ENCODE measurements at regions not wholly inside any gene's neighbourhood (a gene's known extent, or its start where the extent isn't known, plus 50 kb on each side); places are given as distances from the start of the nearest gene placed in this dataset.
"Not testable (repeated sequence)": the region's sequence is repeated elsewhere in the genome, so short reads cannot be mapped to it uniquely, and the experiment has no call there.

GRCh38 chr3:176078906-176079305 lies 1118.4 kb downstream of the TBL1XR1 start:
- DNase-seq (ENCODE audit: low read depth in 2 of 2): no peak

DNA sequence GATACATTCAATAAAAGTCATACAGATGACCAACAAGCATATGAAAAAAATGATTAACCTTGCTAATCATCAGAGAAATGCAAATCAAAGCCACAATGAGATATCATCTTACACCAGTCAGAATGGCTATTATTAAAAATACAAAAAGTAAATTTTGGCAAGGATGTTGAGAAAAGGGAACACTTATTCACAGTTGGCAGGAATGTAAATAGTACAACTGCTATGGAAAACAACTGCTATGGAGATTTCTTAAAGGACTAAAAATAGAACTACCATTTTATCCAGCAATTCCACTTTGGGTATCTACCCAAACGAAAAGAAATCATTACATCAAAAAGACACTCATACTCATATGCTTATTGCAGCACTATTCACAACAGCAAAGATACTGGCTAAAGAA lies 1121.8 kb downstream of the TBL1XR1 start:
- DNase-seq (ENCODE audit: low read depth in 2 of 2): no peak

DNA sequence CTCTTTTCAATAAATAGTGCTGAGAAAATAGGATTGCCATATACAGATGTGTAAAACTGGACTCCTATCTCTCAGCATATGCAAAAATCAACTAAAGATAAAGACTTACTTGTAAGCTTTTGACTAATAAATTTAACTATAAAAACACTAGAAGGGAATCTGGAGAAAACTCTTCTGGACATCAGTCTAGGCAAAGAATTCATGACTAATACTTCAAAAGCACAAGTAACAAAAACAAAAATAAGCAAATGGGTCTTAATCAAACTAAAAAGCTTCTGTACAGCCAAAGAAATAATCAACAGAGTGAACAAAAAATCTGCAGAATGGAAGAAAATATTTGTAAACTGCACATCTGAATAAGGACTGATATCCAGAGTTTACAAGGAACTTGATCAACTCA lies 1122.2 kb downstream of the TBL1XR1 start:
- DNase-seq (ENCODE audit: low read depth in 2 of 2): no peak

- DNase-seq (ENCODE audit: low read depth in 2 of 2): no peak
Measured at GRCh38 chr3:176074096-176074495, 1123.2 kb downstream of the TBL1XR1 start.

GRCh38 chr3:176071943-176072342 lies 1125.3 kb downstream of the TBL1XR1 start:
- no peak for DNase-seq (ENCODE audit: low read depth in 2 of 2)

GRCh38 chr3:176068750-176069149 lies 1128.5 kb downstream of the TBL1XR1 start:
- no peak for DNase-seq (ENCODE audit: low read depth in 2 of 2)

DNA sequence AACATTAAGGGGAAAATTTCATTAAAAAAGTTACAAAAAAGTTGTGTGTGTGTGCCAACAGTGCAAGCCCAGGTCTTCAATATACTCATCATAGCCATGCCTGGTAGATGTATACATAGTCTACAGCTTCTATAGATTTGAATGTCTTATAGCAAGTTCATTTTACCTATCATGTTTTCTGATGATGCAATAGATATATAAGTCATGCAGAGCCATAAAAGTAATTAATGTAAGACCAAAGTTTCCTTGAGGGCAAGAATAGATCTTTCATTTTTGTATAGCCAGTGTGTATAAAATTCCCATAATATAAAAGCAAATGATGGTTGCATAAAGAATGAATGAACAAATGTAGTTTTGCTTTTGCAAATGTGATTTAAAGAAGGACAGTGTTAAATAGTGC lies 1138.4 kb downstream of the TBL1XR1 start:
- DNase-seq (ENCODE audit: low read depth in 2 of 2): no peak

GRCh38 chr3:176055836-176056235 lies 1141.4 kb downstream of the TBL1XR1 start:
- no peak for DNase-seq (ENCODE audit: low read depth in 2 of 2)

GRCh38 chr3:176051766-176052165 lies 1145.5 kb downstream of the TBL1XR1 start:
- no peak for DNase-seq (ENCODE audit: low read depth in 2 of 2)

GRCh38 chr3:176046703-176047102 lies 1150.6 kb downstream of the TBL1XR1 start:
- DNase-seq (ENCODE audit: low read depth in 2 of 2): no peak

DNA sequence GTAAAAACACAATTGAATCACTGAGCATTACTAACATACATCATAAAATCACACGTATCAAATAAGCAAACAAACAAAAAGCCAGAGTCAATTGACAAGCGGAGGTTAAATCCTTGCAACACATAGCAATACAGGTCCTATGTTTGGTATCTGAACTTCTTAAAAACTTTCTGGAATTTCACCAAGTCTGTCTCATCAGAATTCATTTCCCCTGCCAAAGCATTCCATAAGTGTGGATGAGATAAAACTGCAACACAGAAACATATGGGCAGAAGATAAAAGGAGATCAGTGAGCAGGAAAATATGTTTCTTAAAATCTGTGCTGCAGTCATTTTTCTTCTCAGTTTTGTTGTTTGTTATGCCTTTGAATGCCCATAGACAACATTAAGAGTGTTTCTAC lies 1155.5 kb downstream of the TBL1XR1 start:
- DNase-seq (ENCODE audit: low read depth in 2 of 2): no peak

GRCh38 chr3:176041185-176041584 lies 1156.1 kb downstream of the TBL1XR1 start:
- no peak for DNase-seq (ENCODE audit: low read depth in 2 of 2)

DNA sequence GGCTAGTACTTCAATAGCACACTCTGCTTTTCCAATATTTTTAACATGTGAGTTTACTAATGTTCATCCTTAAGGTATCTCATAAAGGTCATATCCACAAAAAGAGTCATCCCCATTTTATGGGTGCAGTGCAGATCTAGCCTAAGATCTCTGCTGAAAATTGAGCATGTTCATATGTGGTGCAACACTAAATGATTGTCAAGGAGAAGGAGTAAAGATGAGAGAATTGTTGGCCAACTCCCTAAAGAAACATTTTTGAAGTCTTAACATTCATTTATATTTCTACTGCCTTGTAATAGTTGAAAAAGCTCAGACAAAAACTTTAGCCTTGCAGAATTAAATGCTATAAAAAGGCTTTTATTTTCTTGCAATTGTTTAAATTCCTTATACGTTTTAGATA lies 1159.6 kb downstream of the TBL1XR1 start:
- no peak for DNase-seq (ENCODE audit: low read depth in 2 of 2)

DNA sequence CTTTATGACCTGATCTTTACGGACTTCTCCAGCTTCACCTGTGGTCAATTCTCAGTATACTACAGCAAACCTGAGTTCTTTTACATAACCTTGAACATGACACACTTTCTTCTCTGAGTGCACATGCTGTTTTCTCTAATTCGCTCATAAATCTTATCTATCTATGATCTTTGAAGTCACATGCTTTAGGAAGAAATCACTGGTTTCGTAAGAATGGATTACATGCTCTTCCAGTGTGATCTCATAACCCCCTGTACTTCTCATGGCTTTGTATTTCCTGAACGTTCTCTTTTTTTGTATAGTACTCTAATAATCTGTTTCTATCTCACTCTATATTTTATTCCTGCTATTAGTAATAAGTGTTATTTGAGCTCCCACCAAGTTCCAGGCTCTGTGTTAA lies 1165.2 kb downstream of the TBL1XR1 start:
- no peak for DNase-seq (ENCODE audit: low read depth in 2 of 2)

DNA sequence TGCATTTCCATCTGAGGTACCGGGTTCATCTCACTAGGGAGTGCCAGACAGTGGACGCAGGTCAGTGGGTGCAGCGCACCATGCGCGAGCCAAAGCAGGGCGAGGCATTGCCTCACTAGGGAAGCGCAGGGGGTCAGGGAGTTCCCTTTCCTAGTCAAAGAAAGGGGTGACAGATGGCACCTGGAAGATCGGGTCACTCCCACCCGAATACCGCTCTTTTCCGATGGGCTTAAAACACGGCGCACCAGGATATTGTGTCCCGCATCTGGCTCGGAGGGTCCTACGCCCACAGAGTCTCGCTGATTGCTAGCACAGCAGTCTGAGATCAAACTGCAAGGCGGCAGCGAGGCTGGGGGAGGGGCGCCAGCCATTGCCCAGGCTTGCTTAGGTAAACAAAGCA lies 1157.1 kb downstream of the NAALADL2 start:
- DNase-seq (ENCODE audit: low read depth in 2 of 2): not testable (repeated sequence)

DNA sequence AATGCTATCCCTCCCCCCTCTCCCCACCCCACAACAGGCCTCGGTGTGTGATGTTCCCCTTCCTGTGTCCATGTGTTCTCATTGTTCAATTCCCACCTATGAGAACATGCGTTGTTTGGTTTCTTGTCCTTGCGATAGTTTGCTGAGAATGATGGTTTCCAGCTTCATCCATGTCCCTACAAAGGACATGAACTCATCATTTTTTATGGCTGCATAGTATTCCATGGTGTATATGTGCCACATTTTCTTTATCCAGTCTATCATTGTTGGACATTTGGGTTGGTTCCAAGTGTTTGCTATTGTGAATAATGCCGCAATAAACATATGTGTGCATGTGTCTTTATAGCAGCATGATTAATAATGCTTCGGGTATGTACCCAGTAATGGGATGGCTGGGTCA lies 1156.1 kb downstream of the NAALADL2 start:
- DNase-seq (ENCODE audit: low read depth in 2 of 2): not testable (repeated sequence)

GRCh38 chr3:176009256-176009655 lies 1150.1 kb downstream of the NAALADL2 start:
- DNase-seq (ENCODE audit: low read depth in 2 of 2): no peak

GRCh38 chr3:176005564-176005963 lies 1146.4 kb downstream of the NAALADL2 start:
- DNase-seq (ENCODE audit: low read depth in 2 of 2): no peak

- DNase-seq (ENCODE audit: low read depth in 2 of 2): no peak
Measured at GRCh38 chr3:175989161-175989560, 1130.0 kb downstream of the NAALADL2 start.

- DNase-seq (ENCODE audit: low read depth in 2 of 2): no peak
Measured at GRCh38 chr3:175988401-175988800, 1129.3 kb downstream of the NAALADL2 start.

- DNase-seq (ENCODE audit: low read depth in 2 of 2): no peak
Measured at GRCh38 chr3:175985781-175986180, 1126.6 kb downstream of the NAALADL2 start.

DNA sequence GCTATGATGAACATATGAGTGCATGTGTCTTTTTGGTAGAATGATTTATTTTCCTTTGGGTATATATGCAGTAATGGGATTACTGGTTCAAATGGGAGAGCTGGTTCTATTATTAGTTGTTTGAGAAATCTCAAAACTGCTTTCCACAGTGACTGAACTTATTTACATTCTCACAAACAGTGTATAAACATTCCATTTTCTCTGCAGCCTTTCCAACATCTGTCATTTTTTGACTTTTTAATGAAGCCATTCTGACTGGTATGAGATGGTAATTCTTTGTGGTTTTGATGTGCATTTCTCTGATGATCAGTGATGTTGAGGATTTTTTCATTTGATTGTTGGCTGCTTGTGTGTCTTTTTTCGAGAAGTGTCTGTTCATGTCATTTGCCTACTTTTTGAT lies 1124.2 kb downstream of the NAALADL2 start:
- DNase-seq (ENCODE audit: low read depth in 2 of 2): no peak

DNA sequence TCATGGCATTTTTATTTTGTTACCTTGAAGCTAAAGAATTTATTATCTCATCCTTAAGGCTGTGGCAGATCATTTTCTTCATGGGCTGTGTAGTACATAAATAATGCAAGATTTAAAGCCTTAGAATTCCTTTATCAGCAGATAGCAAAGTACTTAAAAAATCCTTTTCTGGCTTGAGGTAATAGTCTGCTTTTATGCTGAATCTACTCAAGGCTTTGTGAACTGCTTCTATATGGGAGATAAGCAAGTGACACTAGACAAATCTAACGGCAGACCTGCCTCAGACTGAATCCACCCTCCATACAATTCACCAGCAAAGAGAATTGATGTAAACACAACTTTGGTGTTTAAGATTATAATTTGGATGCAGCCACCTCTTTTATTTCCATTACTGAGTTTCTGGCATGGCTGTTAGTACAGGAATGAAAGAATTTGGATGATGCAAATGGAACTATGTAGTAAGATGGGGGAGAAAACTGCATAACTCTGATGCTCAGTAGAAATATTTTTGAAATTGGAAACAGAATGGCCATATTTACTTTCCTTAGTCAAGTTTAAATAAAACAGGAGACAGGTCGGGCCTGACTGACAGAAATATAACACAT lies 1121.5 kb downstream of the NAALADL2 start:
- DNase-seq (ENCODE audit: low read depth in 2 of 2): no peak

All from dermis microvascular lymphatic vessel endothelial cell (primary cell).